ENCODE measurements at regions not wholly inside any gene's neighbourhood (a gene's known extent, or its start where the extent isn't known, plus 50 kb on each side); places are given as distances from the start of the nearest gene placed in this dataset.

- Histone ChIP-seq H3K36me3 (ENCODE audit: control insufficient read depth, insufficient read depth, low read length) (no peaks in the 10 kb centered on the region), H3K4me3 (replicated peaks; ENCODE audit: low read depth, low read length) (no peak overlapping the region), H3K27me3 (replicated peaks; ENCODE audit: control insufficient read depth, insufficient read depth, low read length) (no peaks in the 10 kb centered on the region)
- DNase-seq (ENCODE audit: extremely low read depth, insufficient read length): no peak
- no peak for TF ChIP-seq CTCF (IDR thresholded peaks at IDR 0.05; ENCODE audit: insufficient read depth, low read length, poor library complexity, severe bottlenecking)
Observed at GRCh38 chr2:67798541-67799160, 264.2 kb downstream of the C1D start.

- DNase-seq (ENCODE audit: extremely low read depth, insufficient read length): no peak
- no peaks in the 10 kb centered on the region for H3K36me3 ChIP-seq (ENCODE audit: control insufficient read depth, insufficient read depth, low read length)
- TF ChIP-seq CTCF (IDR thresholded peaks at IDR 0.05; ENCODE audit: insufficient read depth, low read length, poor library complexity, severe bottlenecking): no peak
- H3K4me3 ChIP-seq (replicated peaks; ENCODE audit: low read depth, low read length): no peak overlapping the region
- no peaks in the 10 kb centered on the region for H3K27me3 ChIP-seq (replicated peaks; ENCODE audit: control insufficient read depth, insufficient read depth, low read length)
Observed at GRCh38 chr2:67799886-67800285, 262.9 kb downstream of the C1D start.

- no peaks in the 10 kb centered on the region for H3K27me3 ChIP-seq (replicated peaks; ENCODE audit: control insufficient read depth, insufficient read depth, low read length)
- H3K36me3 ChIP-seq (ENCODE audit: control insufficient read depth, insufficient read depth, low read length): no peaks in the 10 kb centered on the region
- no peak for TF ChIP-seq CTCF (IDR thresholded peaks at IDR 0.05; ENCODE audit: insufficient read depth, low read length, poor library complexity, severe bottlenecking)
- DNase-seq (ENCODE audit: extremely low read depth, insufficient read length): no peak
- H3K4me3 ChIP-seq (replicated peaks; ENCODE audit: low read depth, low read length): no peak overlapping the region
Observed at GRCh38 chr2:67802291-67802690, 260.5 kb downstream of the C1D start.

GRCh38 chr2:67802824-67803223 lies 260.0 kb downstream of the C1D start:
- no peak for DNase-seq (ENCODE audit: extremely low read depth, insufficient read length)
- TF ChIP-seq CTCF (IDR thresholded peaks at IDR 0.05; ENCODE audit: insufficient read depth, low read length, poor library complexity, severe bottlenecking): no peak
- H3K36me3 ChIP-seq (ENCODE audit: control insufficient read depth, insufficient read depth, low read length): no peaks in the 10 kb centered on the region
- no peak overlapping the region for H3K4me3 ChIP-seq (replicated peaks; ENCODE audit: low read depth, low read length)
- H3K27me3 ChIP-seq (replicated peaks; ENCODE audit: control insufficient read depth, insufficient read depth, low read length): no peaks in the 10 kb centered on the region

- no peaks in the 10 kb centered on the region for H3K27me3 ChIP-seq (replicated peaks; ENCODE audit: control insufficient read depth, insufficient read depth, low read length)
- no peaks in the 10 kb centered on the region for H3K36me3 ChIP-seq (ENCODE audit: control insufficient read depth, insufficient read depth, low read length)
- TF ChIP-seq CTCF (IDR thresholded peaks at IDR 0.05; ENCODE audit: insufficient read depth, low read length, poor library complexity, severe bottlenecking): no peak
Observed at GRCh38 chr2:67806816-67807215, 256.0 kb downstream of the C1D start.

GRCh38 chr2:67808112-67808511 lies 254.7 kb downstream of the C1D start:
- TF ChIP-seq CTCF (IDR thresholded peaks at IDR 0.05; ENCODE audit: insufficient read depth, low read length, poor library complexity, severe bottlenecking): no peak
- Histone ChIP-seq H3K27me3 (replicated peaks; ENCODE audit: control insufficient read depth, insufficient read depth, low read length) (no peaks in the 10 kb centered on the region), H3K4me3 (replicated peaks; ENCODE audit: low read depth, low read length) (no peak overlapping the region), H3K36me3 (ENCODE audit: control insufficient read depth, insufficient read depth, low read length) (no peaks in the 10 kb centered on the region)
- no peak for DNase-seq (ENCODE audit: extremely low read depth, insufficient read length)

More at GRCh38 chr2:67806816-67807215, 256.0 kb downstream of the C1D start:
- no peak overlapping the region for H3K4me3 ChIP-seq (replicated peaks; ENCODE audit: low read depth, low read length)
- DNase-seq (ENCODE audit: extremely low read depth, insufficient read length): no peak
